GM12891 (cell line): ENCODE measurements at regions not wholly inside any gene's neighbourhood (a gene's known extent, or its start where the extent isn't known, plus 50 kb on each side); places are given as distances from the start of the nearest gene placed in this dataset.

Experiments used
- POLR2A ChIP-seq: IDR thresholded peaks from 2 replicates; pipeline ENCODE4 v1.6.1; 2011; ENCODE audit warnings: low read depth, low read length, control low read depth
- POLR2AphosphoS5 ChIP-seq: IDR thresholded peaks from 2 replicates; pipeline ENCODE4 v1.6.1; 2011; ENCODE audit warnings: low read depth, low read length, control low read depth
- POU2F2 ChIP-seq: IDR thresholded peaks from 2 replicates; pipeline ENCODE4 v1.6.1; 2011; ENCODE audit warnings: low read depth, mild to moderate bottlenecking, control low read depth, low read length, moderate library complexity
- SPI1 ChIP-seq: IDR thresholded peaks from 2 replicates; pipeline ENCODE4 v1.6.1; 2011; ENCODE audit warnings: low read depth, low read length, control low read depth
- TAF1 ChIP-seq: IDR thresholded peaks from 2 replicates; pipeline ENCODE4 v1.6.1; 2011; ENCODE audit warnings: low read depth, low read length, control low read depth

DNA sequence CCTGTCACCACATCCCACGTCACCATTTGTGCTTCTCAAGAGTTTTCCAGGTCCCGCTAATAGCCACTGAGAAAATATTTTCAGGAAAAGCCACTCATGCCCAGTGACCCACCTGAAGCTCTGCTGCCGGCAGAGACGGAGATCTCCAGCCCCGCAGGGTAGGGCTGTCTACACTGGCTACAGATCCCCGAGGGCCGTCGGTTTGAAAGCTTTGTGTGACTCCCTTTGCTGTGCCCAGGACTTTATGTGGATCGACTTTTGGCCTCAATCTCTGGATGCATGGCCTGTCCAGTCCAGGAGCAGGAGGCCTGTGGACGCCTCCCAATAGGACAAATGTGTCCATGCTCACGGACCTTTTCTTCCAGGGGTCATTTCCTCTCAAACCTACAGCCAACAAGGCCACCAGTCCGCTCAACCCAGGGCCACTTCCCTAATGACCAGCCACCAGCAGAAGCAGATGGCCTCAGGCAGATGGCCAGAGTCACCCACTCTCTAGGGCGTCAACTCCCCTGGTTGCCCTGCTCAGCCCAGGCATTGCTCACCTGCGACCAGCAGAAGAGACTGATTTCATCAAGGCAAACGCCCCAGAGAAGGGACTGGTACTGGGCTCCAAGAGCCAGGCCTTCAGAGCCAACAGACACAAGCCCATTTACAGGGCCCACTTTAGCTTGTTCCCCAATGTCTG lies 76.4 kb downstream of the OAT start:
- TF ChIP-seq TAF1 (no peak), POLR2A (no peak), POLR2AphosphoS5 (no peak), SPI1 (no peak), POU2F2 (no peak)
